CD4-positive, alpha-beta T cell treated with Interleukin-4 for 1 hour (primary cell): ENCODE measurements at regions not wholly inside any gene's neighbourhood (a gene's known extent, or its start where the extent isn't known, plus 50 kb on each side); places are given as distances from the start of the nearest gene placed in this dataset.
"Not testable (repeated sequence)": the region's sequence is repeated elsewhere in the genome, so short reads cannot be mapped to it uniquely, and the experiment has no call there.

Experiments used
- DNase-seq, 2 donors: peaks; one replicate each; pipeline ENCODE4 v3.0.0-alpha.2; 2020 to 2022

- no peak for DNase-seq
These were observed 129.6 kb upstream of the NOL4 start for GRCh38 chr18:34354351-34354750.

DNA sequence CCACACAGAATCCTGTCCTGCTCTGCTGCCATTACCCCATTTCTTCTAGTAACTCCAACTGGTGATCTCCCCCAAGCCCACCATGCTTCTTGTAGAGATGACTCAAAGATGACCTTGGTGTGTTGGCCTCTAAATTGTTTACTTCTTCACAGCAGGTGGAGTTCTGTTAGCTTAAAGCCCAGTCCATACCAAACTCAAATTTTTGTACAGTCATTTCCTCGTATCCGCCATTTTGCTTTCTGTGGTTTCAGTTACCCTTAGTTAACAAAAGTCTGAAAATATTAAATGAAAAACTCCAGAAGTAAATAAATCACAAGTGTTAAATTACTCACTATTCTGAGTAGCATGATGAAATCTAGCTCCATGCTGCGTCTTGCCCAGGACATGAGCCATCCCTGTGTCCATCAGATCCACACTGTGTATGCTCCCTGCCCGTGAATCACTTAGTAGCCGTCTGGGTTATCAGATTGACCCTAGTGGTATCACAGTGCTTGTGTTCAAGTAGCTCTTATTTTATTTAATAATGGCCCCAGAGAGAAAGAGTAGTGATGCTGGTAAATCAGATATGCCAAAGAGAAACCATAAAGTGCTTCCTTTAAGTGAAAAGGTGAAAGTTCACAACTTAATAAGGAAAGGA lies 133.3 kb upstream of the NOL4 start:
- no peak for DNase-seq

GRCh38 chr18:34358923-34359322 lies 134.2 kb upstream of the NOL4 start:
- no peak for DNase-seq

DNA sequence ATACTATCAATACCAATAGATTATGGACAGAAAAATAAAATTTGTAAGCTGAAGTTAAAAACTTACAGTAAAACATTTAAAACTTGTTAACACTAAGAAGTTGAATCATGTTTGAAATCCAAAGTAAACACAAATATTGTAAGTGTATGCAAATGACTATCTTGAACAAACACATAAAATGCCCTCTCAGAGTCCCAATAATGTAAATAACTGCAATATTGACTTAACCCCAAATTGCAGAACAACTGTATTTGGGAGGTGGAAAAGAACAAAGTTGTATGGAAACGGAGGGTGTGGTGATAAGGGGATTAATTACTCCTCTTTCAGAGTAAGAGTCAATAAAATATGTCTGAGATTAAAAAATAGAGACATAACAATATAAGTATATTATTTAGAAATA lies 140.0 kb upstream of the NOL4 start:
- DNase-seq: no peak

- no peak for DNase-seq
These were observed 146.1 kb upstream of the NOL4 start for GRCh38 chr18:34370704-34371395.

DNA sequence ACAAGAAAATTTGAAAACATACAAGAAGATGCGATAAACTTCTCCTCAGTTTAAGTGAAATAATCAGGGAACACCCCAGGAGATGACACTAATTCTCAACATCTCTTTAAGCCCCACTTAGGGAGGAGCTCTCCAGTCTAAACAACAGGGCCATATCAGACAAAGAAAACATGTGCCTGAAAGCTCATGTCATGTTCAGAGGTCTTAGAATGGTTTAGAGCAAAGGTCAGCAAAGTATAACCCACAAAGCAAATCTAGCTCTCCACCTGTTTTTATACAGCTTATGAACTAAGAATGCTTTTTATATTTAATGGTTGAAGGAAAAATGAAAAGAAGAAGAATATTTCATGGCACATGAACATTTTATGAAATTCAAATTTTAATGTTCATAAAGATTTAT lies 155.6 kb upstream of the NOL4 start:
- no peak for DNase-seq

DNA sequence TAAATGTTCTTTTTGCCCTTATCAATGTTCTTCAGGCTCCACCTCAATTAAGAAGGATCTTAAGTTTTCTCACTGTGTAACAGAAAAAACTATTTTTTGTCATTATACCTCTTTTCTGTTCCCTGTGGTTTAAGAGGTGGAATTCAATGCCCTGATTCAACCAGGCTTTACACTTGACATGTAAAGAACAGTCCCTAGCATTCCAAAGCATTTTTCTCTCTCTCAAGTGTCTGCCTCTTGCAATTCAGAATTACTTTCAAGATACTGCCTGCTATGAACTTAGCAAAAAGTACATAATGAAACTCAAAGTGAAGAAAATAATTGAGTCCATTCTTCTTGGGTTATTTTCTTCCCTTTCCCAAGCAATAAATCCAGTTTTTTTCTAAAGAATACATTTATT lies 160.6 kb upstream of the NOL4 start:
- no peak for DNase-seq

- DNase-seq: no peak
These were observed 162.1 kb upstream of the NOL4 start for GRCh38 chr18:34386803-34387202.

GRCh38 chr18:34397286-34397896 lies 172.7 kb upstream of the NOL4 start:
- no peak for DNase-seq

GRCh38 chr18:34399892-34400291 lies 175.2 kb upstream of the NOL4 start:
- DNase-seq: no peak

GRCh38 chr18:34400834-34401233 lies 176.1 kb upstream of the NOL4 start:
- DNase-seq: no peak

- DNase-seq: no peak
These were observed 177.1 kb upstream of the NOL4 start for GRCh38 chr18:34401775-34402174.

- DNase-seq: not testable (repeated sequence)
These were observed 182.8 kb upstream of the NOL4 start for GRCh38 chr18:34407471-34407870.

DNA sequence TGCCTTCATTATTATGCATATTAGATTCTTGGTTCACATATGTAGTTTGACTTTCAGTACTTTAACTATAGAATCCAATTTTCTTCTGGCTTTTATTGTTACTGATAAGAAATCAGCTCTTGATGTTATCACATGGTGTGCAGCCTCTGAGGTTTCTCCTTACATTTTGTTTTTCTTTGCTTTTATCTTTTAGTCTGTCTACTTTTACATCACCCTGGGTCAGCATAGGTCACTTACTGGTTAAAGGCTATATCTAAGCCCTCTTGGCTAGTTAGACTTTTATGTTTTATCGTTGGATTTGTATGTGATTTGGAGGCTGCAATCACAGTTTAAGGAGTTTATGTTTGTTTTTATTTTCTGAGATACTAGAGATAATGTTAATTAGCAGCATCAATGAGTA lies 187.2 kb upstream of the NOL4 start:
- DNase-seq: no peak

DNA sequence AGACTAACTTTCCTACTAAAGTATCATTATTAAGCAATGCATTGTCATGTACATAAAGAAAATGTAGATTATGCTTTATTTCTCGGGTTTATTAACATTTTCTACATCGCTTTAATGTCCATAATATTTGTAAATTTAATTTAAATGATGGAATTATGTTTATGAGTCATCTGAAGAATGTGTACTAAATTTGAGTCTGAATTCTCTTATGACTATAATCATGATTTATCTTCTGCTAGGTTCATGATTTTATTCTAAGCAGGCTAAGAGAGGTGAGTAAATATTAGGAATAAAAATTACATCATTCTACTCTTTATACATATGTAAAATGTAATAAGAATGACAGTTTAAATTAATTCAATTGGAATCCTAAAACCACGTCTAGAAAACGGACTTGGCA lies 206.3 kb upstream of the NOL4 start:
- DNase-seq: no peak

GRCh38 chr18:34444622-34445021 lies 219.9 kb upstream of the NOL4 start:
- DNase-seq: no peak

DNA sequence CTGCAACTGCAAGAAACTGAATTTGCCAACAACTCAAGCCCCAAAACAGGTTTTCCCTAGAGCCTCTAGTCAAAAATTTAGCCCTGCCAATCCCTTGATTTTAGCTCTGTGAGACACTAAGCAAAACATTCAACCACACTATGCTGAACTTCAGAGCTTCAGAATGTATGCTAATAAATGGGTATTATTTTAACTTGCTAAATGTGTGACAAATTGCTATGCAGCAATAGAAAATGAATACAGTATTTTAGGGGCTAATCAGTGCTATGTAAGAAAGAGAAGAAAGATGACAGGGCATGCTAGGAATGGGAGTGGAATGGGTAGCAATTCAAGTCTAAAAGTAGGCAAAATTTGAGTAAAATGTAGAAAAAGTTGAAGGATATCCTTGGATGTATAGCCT lies 223.9 kb upstream of the NOL4 start:
- DNase-seq: no peak

DNA sequence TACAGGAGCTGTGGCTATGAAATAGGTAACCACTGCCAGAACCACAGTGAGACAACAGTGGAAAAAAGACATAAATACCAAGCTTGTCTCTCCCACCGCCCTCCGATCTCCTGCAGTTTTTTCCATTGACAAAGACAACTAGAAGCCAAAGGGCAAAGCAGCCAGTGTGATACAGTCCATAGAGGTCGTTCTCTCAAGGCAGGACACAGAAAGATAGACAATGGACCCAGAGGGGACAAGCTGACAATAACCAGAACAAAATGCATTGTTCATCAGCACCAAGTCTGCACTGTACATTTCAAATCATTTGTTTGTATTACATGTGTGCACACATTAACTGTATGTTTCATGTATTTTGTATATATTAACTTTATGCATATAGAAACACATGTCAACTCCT lies 233.0 kb upstream of the NOL4 start:
- no peak for DNase-seq

GRCh38 chr18:34458410-34458977 lies 233.8 kb upstream of the NOL4 start:
- DNase-seq: no peak

GRCh38 chr18:34461266-34461665 lies 236.6 kb upstream of the NOL4 start:
- no peak for DNase-seq

DNA sequence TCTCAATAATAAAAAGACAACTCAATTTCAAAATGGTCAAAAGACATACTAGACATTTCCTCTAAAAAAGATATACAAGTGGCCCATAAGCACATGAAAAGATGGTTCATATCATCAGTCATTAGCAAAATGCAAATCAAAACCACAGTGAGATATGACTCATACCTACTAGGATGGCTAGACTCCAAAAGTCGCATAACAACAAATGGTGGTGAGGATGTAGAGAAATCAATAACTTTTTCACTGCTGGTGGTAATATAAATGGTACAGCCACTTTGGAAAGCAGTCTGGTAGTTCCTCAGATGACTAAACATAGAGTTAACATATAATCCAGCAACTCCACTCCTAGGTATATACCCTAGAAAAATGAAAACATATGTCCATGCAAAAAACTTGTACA lies 242.3 kb upstream of the NOL4 start:
- DNase-seq: no peak

GRCh38 chr18:34480162-34480700 lies 229.9 kb upstream of the DTNA start:
- DNase-seq: no peak

DNA sequence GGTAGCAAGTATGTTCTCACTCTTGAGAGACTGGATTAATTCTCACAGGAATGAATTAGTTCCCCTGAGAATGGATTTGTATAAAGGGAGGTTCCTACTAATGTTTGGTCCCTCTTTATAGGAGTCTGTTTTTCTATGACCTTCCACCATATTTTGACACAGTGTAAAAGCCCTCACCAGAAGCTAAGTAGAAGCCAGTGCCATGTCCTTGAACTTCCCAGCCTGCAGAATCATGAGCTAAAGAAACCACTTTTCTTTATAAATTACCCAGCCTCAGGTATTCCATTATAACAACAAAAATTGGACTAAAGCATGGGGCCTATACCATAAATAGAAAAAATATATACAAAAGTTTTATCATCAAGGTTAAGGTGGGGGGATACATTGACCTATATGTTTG lies 227.9 kb upstream of the DTNA start:
- no peak for DNase-seq

- no peak for DNase-seq
These were observed 226.9 kb upstream of the DTNA start for GRCh38 chr18:34483198-34483597.
